Osteoblast (primary cell): ENCODE measurements at regions not wholly inside any gene's neighbourhood (a gene's known extent, or its start where the extent isn't known, plus 50 kb on each side); places are given as distances from the start of the nearest gene placed in this dataset.

ENCODE experiments used
- DNase-seq: peaks from one replicate; pipeline ENCODE4 v3.0.0; 2011; ENCODE audit warnings: low spot score, mixed read lengths; ENCODE audit not compliant: insufficient read length; ENCODE audit errors: missing footprints
- H2AFZ ChIP-seq: 2 replicates; pipeline ENCODE4 v1.6.0; 2011; ENCODE audit warnings: mild to moderate bottlenecking, low read length
- H3K27ac ChIP-seq: 2 replicates; pipeline ENCODE4 v1.5.1; 2011; ENCODE audit warnings: mild to moderate bottlenecking, low read depth, low read length, moderate library complexity
- H3K27me3 ChIP-seq: 2 replicates; pipeline ENCODE4 v1.6.0; 2012; ENCODE audit warnings: mild to moderate bottlenecking, control low read depth, inconsistent platforms, low read length, moderate library complexity; ENCODE audit not compliant: insufficient read depth
- H3K36me3 ChIP-seq: 2 replicates; pipeline ENCODE4 v1.5.1; 2011; ENCODE audit warnings: mild to moderate bottlenecking, low read length, control low read depth, moderate library complexity; ENCODE audit not compliant: insufficient read depth
- H3K4me1 ChIP-seq: 2 replicates; pipeline ENCODE4 v1.5.1; 2011; ENCODE audit warnings: mild to moderate bottlenecking, low read length, control low read depth, moderate library complexity; ENCODE audit not compliant: insufficient read depth
- H3K4me2 ChIP-seq: 2 replicates; pipeline ENCODE4 v1.6.0; 2011; ENCODE audit warnings: mild to moderate bottlenecking, low read length; ENCODE audit not compliant: insufficient read depth
- H3K4me3 ChIP-seq: fragments of 200-600 bp; sonication (generic); 3 replicates; pipeline ENCODE4 v1.5.1; 2012; ENCODE audit warnings: mild to moderate bottlenecking, low read length, inconsistent platforms; ENCODE audit not compliant: insufficient read depth
- H3K79me2 ChIP-seq: 2 replicates; pipeline ENCODE4 v1.6.0; 2012; ENCODE audit warnings: mild to moderate bottlenecking, low read length, control low read depth, inconsistent platforms; ENCODE audit not compliant: insufficient read depth
- H3K9me3 ChIP-seq: 2 replicates; pipeline ENCODE4 v1.5.1; 2011; ENCODE audit warnings: low read depth, low read length, control low read depth
- H4K20me1 ChIP-seq: 2 replicates; pipeline ENCODE4 v1.6.0; 2012; ENCODE audit warnings: mild to moderate bottlenecking, low read length, control low read depth; ENCODE audit not compliant: insufficient read depth
- CTCF ChIP-seq: IDR thresholded peaks from 2 replicates; pipeline ENCODE4 v1.5.1; 2011; ENCODE audit warnings: mild to moderate bottlenecking, low read depth, low read length, moderate library complexity; ENCODE audit errors: extremely low read depth

DNA sequence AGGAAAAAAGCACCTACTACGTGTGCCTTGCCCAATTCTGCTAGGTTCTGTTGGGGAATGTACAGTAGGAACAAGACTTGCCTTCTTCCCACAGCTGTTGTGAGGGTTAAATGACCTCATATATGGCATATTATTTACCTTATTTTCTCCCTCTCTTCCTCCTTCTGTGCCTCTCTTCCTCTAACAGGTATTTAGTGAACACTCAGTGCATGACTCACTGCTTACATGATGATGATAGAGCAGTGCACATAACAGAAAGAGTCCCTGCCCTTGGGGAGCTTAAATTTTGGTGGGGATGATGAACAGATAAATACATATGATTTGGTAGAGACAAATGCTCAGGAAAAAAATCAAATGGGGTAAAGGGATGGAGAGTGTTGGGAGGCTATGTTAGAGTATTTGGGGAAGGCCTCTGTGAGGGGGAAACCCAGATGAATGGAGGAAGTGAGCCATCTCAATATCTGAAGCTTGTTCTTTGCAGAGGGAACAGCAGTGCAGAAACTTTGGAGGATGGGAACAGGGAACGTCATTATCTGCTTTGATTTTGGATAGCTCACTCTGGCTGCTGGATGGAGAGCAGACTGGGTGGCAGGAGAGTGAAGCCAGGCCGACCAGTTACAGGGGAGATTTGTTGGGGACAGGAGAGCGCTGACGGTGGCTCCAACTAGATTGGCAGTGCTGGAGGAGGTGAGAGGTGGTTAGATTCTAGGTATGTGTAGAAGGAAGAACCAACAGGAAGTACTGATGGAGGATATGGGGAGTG, 95.5 kb upstream of the TENM4 start:
- Histone ChIP-seq H4K20me1 (no peaks in the 10 kb centered on the region), H3K36me3 (no peaks in the 10 kb centered on the region), H3K79me2 (no peaks in the 10 kb centered on the region), H2AFZ (no peak overlapping the region), H3K4me1 (no peaks in the 10 kb centered on the region), H3K9me3 (no peaks in the 10 kb centered on the region), H3K27ac (no peak overlapping the region), H3K27me3 (no peaks in the 10 kb centered on the region), H3K4me2 (no peak overlapping the region), H3K4me3 (no peak overlapping the region)
- TF ChIP-seq CTCF = no peak
- DNase-seq = peak; percentile 13

DNA sequence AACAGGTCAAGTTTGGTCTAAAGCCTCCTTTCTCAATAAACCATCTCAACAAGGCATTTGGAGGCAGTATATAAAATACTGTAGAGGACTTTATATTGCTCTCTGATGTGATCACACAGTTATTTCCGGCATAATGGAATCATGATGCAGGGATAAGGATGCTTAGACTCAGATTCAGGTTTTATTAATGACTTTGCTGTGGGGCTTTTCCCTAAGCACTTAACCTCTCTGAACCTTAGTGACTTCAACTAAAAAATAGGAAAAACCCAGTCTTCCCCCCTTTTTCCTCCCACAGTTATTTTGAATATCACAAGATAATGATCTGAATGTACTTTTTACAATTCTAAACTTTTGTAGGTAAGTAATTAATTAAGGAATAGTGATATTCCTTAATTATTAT, 94.8 kb upstream of the TENM4 start:
- H3K4me1 ChIP-seq = no peaks in the 10 kb centered on the region
- H3K27ac ChIP-seq = no peak overlapping the region
- H3K4me3 ChIP-seq = no peak overlapping the region
- no peak overlapping the region for H3K4me2 ChIP-seq
- H3K36me3 ChIP-seq = no peaks in the 10 kb centered on the region
- no peaks in the 10 kb centered on the region for H3K27me3 ChIP-seq
- no peak for TF ChIP-seq CTCF
- H4K20me1 ChIP-seq = no peaks in the 10 kb centered on the region
- DNase-seq = no peak
- no peaks in the 10 kb centered on the region for H3K9me3 ChIP-seq
- H3K79me2 ChIP-seq = no peaks in the 10 kb centered on the region
- H2AFZ ChIP-seq = no peak overlapping the region

GRCh38 chr11:79525257-79525656, 84.4 kb upstream of the TENM4 start:
- no peaks in the 10 kb centered on the region for H3K4me1 ChIP-seq
- no peak overlapping the region for H3K4me2 ChIP-seq
- no peak for TF ChIP-seq CTCF
- no peak for DNase-seq
- no peak overlapping the region for H2AFZ ChIP-seq
- no peaks in the 10 kb centered on the region for H4K20me1 ChIP-seq
- H3K27me3 ChIP-seq = no peaks in the 10 kb centered on the region
- H3K4me3 ChIP-seq = no peak overlapping the region
- no peaks in the 10 kb centered on the region for H3K36me3 ChIP-seq
- H3K9me3 ChIP-seq = no peaks in the 10 kb centered on the region
- H3K27ac ChIP-seq = no peak overlapping the region
- no peaks in the 10 kb centered on the region for H3K79me2 ChIP-seq

- peak; percentile 57 for DNase-seq
- Histone ChIP-seq H3K79me2 (no peaks in the 10 kb centered on the region), H3K27ac (no peak overlapping the region), H4K20me1 (no peaks in the 10 kb centered on the region), H3K4me3 (no peak overlapping the region), H3K27me3 (no peaks in the 10 kb centered on the region), H2AFZ (no peak overlapping the region), H3K4me1 (no peaks in the 10 kb centered on the region), H3K4me2 (no peak overlapping the region), H3K36me3 (no peaks in the 10 kb centered on the region), H3K9me3 (no peaks in the 10 kb centered on the region)
- TF ChIP-seq CTCF = no peak
Observed at GRCh38 chr11:79522626-79523025, 81.8 kb upstream of the TENM4 start.
